CD4-positive, alpha-beta T cell treated with Interleukin-6 at 100 ng/mL for 8 hours (primary cell): ENCODE measurements at regions not wholly inside any gene's neighbourhood (a gene's known extent, or its start where the extent isn't known, plus 50 kb on each side); places are given as distances from the start of the nearest gene placed in this dataset.

Source experiments
- DNase-seq: peaks from one replicate; pipeline ENCODE4 v3.0.0-alpha.2; 2020; ENCODE audit warnings: mixed read lengths, low spot score

- no peak for DNase-seq
These were observed 51.3 kb upstream of the CNKSR3 start for GRCh38 chr6:154561750-154562149.

DNA sequence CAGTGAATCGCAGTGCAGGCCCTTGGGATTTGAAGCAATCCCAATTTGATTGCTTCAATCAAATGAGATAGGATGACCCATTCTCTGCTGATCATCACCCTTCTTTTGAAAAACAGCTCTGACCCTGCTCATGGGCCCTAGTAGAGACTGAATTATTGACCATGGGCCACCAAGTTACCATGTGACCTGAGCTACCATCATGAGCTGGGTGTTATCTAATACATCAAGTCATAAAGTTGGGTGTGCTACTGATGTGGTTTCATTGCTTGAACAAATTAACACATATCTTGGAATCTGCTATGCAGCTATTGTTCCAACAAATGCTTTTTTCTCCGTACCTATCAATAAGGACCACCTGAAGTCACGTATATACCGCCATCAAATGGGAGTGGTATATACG, 54.8 kb upstream of the CNKSR3 start:
- DNase-seq: no peak

DNA sequence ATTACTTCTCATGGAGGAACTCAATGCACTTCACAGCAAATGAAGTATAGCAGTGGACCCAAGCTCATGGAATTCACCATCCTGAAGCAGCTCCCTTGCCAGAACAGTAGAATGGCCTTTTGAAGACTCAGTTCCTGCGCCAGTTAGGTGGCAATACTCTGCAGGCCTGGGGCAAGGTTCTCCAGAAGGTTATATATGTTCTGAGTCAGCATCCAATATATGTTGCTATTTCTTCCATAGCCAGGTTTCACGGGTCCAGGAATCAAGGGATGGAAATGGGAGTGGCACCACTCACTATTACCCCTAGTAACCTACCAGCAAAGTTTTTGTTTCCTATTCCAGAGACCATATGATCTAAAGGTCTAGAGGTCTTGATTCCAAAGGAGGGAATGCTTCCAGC, 56.4 kb upstream of the CNKSR3 start:
- no peak for DNase-seq

DNA sequence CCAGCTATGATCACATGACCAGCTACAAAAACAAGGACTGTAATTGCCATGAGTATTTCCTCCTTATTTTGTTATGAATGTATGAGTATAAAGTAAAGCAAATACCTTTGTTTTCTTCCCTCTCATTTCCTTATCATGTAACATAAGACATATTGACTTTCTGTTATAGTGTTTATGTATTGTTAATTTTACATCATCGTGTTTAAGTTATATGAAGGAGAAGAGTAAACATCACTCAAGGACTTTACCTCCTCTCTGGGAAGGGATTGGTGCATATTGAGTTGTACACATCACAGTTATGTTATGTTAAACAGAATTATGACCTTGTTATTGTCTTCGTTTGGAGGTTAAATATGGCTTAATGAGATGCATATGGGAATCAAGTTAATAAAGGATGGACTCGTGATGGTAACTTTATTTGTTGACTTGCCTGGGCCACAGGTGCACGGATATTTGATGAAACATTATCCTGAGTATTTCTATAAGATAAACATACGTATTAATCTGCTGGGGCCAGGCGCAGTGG, 57.3 kb upstream of the CNKSR3 start:
- no peak for DNase-seq

GRCh38 chr6:154569156-154569862, 58.8 kb upstream of the CNKSR3 start:
- no peak for DNase-seq

GRCh38 chr6:154570505-154570904, 60.0 kb upstream of the CNKSR3 start:
- no peak for DNase-seq

DNA sequence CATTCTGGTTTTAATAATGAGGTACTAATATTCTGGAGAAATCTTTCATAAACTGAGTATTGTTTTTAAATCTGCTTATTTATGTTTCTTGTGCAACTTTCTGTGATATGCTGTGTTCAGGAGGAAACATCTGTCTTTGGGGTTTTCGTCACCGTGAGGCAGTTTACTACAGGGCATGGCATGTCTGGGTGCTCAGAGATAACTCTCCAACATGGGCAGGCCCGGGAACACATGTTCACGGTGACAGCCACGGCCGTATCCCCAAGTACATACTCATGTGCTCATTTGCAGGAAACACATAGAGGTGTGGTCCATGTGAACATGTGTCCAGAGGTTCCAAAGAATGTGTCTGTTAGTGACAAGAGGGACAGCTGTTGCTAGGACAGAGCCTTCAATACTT, 62.1 kb upstream of the CNKSR3 start:
- DNase-seq: no peak

DNA sequence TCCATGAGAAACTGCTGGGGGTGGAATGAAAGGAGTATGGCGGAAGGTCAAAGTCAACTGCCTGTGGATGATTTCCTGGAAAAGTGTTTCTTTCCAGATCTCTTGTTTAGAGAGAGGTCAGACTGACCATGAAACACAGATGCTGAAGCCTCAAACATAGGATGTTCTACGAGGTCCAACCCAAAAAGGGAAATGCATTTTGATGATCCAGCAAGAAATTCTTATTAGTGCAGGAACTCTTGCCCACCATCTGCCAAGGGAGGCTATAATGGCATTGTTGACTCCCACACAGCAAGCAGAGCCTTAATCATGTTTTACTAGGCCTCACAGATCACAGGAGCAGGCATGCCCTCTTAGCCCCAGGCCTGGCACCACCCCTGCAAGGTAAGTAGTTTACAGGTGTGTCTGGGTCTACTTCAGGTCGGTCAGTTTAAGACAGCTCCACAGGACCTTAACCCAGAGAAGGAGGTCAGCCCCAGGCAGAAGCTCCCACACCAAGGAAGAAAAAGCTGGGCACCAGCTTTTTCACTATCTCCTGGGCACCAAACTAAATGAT, 67.6 kb upstream of the CNKSR3 start:
- DNase-seq: no peak

GRCh38 chr6:154579046-154579445, 68.6 kb upstream of the CNKSR3 start:
- DNase-seq: no peak

DNA sequence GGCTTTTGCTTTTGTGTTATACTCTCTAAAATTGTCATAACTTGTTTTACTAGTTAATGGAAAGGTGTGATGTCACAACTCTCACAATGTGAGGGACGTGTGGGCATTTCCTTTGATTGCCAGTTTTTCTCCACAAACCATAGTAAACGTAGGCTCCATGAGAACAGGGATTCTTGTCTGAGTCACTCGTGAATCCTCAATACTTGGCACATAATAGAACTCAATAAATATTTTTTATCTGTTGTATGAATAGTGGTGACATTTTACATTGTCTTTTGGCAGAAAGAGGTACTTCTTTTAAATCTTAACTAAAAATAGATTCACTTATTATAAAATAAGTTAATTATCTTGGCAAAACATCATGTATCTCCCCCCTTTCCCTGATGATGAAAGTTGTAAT, 69.0 kb upstream of the CNKSR3 start:
- DNase-seq: no peak

- DNase-seq: no peak
These were observed 70.1 kb upstream of the CNKSR3 start for GRCh38 chr6:154580397-154581135.

DNA sequence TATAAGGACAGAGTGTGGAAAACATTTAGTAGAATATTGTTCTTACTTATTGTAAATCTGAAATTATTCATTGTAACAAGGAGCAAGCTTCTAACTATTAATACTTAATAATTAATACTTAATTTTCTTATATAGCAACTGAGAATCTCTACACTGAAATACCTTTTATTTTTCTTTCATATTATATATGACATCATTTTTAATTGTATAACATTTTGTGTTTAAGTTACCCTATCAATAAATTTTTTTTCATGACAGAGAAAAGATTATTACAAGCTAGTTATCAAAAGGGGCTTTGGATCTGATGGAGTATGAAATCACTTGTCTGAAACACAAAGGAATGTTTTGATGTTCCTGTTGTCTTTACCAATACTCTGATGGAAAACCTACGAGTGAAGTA, 72.2 kb upstream of the CNKSR3 start:
- no peak for DNase-seq

GRCh38 chr6:154583546-154584188, 73.2 kb upstream of the CNKSR3 start:
- no peak for DNase-seq

DNA sequence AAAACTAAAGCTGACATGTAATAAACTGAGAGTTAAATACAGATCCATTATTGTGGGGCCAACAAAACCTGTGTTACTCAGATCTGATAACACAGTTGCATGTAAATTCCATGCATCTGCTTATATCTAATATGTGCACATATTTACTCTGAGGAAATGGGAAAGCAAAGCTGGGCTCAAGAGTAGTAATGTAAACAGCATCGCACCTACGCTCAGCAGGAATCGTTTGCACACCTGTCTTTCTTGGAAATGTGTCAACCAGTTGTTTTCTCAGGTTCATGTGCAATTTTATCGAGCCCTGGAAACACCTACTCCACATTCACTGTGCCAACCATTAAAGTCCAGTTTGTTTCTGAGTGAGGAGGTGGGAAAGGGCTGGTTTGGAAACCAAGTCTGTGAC, 80.3 kb upstream of the CNKSR3 start:
- no peak for DNase-seq

GRCh38 chr6:154591234-154591633, 80.7 kb upstream of the CNKSR3 start:
- no peak for DNase-seq

DNA sequence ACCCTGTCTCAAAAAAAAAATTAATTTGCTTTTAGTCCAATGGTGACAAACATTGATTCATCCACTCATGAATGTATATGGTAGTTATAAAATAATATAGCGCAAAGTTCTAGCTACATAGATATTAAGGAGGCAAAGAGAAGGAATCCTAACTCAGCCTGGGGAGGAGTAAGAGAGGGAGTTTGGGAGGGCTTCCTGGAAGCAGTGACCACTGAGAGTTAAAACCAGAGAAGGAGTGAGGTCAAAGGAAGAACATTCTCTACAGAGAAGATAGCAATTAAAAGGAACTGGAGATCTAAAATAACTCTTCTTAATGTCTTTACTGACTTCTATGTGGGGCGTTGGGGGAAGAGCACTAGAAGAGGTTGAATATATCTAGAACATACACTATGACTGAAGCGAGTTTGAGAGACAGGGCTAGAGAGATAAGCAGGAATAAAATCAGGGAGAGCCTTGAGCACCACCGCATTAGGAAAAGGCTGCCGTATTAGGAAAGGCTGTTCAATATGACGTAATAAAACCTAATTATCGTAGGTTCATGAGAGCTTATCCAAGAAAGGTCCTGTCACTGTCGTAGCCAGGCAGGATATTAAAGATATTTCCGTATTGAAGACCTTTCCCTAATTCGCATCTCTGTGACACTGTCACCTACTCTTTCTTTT, 81.8 kb upstream of the CNKSR3 start:
- DNase-seq: no peak

DNA sequence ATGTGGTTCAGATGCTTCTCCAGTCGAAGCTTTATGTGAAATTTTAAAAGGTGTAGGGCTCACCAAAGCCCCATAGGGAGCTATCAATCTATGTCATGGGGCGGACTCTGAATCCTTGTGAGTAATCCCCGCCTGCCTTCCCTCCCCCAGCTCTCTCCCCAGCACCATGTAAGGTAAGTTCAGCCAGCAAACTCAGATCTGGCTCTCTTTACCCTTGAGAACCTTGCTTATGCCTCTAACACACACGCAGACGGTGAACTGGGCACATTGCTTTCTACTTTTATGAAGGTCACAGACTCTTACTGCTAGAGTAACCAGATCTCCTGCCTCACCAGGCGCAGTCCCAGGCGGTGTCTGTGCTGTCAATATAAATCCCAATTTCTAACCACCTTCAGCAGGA, 82.6 kb upstream of the CNKSR3 start:
- no peak for DNase-seq

DNA sequence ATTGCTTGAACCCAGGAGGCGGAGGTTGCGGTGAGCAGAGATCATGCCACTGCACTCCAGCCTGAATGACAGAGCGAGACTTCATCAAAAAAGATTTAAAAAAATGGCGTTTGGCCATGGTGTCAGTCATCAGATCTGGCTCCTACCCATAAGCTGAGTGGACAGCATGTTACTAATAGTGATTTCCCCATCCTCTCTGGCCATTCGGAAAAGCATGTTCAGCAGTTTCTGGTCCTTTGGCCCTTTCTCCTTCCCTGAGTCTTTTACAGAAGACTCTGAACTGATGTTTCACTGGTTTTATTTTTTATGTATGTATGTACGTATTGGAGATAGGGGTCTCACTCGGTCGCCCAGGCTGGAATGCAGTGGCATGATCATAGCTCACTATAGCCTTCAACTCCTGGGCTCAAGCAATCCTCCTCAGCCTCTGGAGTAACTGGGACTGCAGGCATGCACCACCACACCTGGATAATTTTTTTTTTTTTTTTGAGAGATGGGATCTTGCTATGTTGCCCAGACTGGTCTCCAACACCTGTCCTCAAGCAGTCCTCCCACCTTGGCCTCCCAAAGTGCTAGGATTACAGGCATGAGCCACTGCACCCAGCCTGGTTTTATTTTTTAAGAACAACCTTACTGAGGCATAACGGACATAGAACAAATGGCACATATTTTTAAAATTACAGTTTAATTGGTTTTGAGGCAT, 84.2 kb upstream of the CNKSR3 start:
- no peak for DNase-seq

- DNase-seq: no peak
These were observed 85.1 kb upstream of the CNKSR3 start for GRCh38 chr6:154595538-154595937.

DNA sequence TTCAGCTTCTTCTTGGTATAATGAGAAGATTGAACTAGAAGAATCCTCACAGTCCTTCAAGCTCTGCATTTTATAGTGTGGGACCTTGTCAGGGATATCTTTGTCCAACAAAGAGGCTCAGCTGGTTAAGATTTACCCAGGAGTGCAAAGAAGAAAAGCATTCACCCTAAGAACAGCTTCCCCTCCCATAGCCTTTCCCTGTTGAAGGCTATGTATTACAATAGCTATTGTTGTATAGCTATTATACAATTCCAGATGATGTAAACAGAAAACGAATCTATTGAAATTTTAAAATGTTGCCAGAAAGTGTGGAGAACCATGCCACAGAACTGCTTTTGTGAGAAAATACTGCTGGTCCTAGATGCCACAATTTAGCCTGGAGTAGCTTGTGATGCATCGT, 85.5 kb upstream of the CNKSR3 start:
- no peak for DNase-seq

DNA sequence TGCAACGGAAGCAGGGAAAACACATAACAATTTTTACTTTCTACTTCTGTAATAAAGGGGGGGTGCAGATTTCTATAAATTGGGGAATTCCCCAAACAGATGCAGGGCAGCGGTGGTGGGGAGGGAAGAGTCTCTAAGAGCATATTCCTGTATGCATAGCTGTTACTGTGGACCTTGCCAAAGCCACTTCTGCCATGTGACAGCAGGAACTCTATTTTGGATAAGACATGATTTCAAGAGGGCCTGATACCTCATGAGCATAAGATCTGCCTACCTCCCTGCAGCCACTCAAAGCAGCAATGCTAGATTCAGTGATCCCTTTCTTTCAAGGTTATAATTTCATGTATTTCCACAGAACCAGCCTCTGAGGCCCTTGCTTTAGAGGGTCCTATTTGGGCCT, 86.2 kb upstream of the CNKSR3 start:
- no peak for DNase-seq

- no peak for DNase-seq
These were observed 87.9 kb upstream of the CNKSR3 start for GRCh38 chr6:154598399-154598798.
